Stimulated activated CD4-positive, alpha-beta T cell treated with anti-CD3 and anti-CD28 coated beads, Interleukin-1b, Interleukin-23, amount 100 ng/mL, for 48 hours (primary cell): ENCODE measurements at regions not wholly inside any gene's neighbourhood (a gene's known extent, or its start where the extent isn't known, plus 50 kb on each side); places are given as distances from the start of the nearest gene placed in this dataset.
A peak's percentile ranks its signal among the peaks of the same experiment; 100 is the strongest.
"Not testable (repeated sequence)": the region's sequence is repeated elsewhere in the genome, so short reads cannot be mapped to it uniquely, and the experiment has no call there.

Source experiments
- DNase-seq: peaks from one replicate; pipeline ENCODE4 v3.0.0-alpha.2; 2020

- no peak for DNase-seq
Measured at GRCh38 chr22:46026899-46027210, 49.9 kb upstream of the WNT7B start.

GRCh38 chr22:46027211-46028105 is 50.5 kb upstream of the WNT7B start:
- DNase-seq: no peak

GRCh38 chr22:46028106-46028991 is 51.4 kb upstream of the WNT7B start:
- DNase-seq: no peak

GRCh38 chr22:46029036-46029435 is 52.1 kb upstream of the WNT7B start:
- DNase-seq: no peak

- no peak for DNase-seq
Measured at GRCh38 chr22:46029574-46030200, 52.7 kb upstream of the WNT7B start.

GRCh38 chr22:46030231-46030880 is 53.4 kb upstream of the WNT7B start:
- DNase-seq: no peak

GRCh38 chr22:46031066-46031465 is 54.1 kb upstream of the WNT7B start:
- DNase-seq: no peak

- DNase-seq: no peak
Measured at GRCh38 chr22:46031557-46031956, 54.6 kb upstream of the WNT7B start.

- DNase-seq: no peak
Measured at GRCh38 chr22:46031965-46032851, 55.2 kb upstream of the WNT7B start.

- no peak for DNase-seq
Measured at GRCh38 chr22:46033256-46034200, 56.6 kb upstream of the WNT7B start.

GRCh38 chr22:46034480-46034879 is 57.5 kb upstream of the WNT7B start:
- not testable (repeated sequence) for DNase-seq

- no peak for DNase-seq
Measured at GRCh38 chr22:46035380-46035741, 58.4 kb upstream of the WNT7B start.

GRCh38 chr22:46035742-46036557 is 59.0 kb upstream of the WNT7B start:
- DNase-seq: peak; percentile 100

GRCh38 chr22:46036558-46037408 is 59.8 kb upstream of the WNT7B start:
- DNase-seq: peak; percentile 49

GRCh38 chr22:46038174-46038487 is 61.2 kb upstream of the WNT7B start:
- DNase-seq: no peak

- no peak for DNase-seq
Measured at GRCh38 chr22:46038516-46039430, 61.8 kb upstream of the WNT7B start.

- no peak for DNase-seq
Measured at GRCh38 chr22:46039535-46039934, 62.6 kb upstream of the WNT7B start.
